Fibroblast of skin of left biceps (primary cell): ENCODE measurements at regions not wholly inside any gene's neighbourhood (a gene's known extent, or its start where the extent isn't known, plus 50 kb on each side); places are given as distances from the start of the nearest gene placed in this dataset.
"Not testable (repeated sequence)": the region's sequence is repeated elsewhere in the genome, so short reads cannot be mapped to it uniquely, and the experiment has no call there.

ENCODE experiments used
- DNase-seq, 2 experiments: peaks; one replicate each; pipeline ENCODE4 v3.0.0-alpha.2; 2013; ENCODE audit warnings: low read depth in 2 of 2

DNA sequence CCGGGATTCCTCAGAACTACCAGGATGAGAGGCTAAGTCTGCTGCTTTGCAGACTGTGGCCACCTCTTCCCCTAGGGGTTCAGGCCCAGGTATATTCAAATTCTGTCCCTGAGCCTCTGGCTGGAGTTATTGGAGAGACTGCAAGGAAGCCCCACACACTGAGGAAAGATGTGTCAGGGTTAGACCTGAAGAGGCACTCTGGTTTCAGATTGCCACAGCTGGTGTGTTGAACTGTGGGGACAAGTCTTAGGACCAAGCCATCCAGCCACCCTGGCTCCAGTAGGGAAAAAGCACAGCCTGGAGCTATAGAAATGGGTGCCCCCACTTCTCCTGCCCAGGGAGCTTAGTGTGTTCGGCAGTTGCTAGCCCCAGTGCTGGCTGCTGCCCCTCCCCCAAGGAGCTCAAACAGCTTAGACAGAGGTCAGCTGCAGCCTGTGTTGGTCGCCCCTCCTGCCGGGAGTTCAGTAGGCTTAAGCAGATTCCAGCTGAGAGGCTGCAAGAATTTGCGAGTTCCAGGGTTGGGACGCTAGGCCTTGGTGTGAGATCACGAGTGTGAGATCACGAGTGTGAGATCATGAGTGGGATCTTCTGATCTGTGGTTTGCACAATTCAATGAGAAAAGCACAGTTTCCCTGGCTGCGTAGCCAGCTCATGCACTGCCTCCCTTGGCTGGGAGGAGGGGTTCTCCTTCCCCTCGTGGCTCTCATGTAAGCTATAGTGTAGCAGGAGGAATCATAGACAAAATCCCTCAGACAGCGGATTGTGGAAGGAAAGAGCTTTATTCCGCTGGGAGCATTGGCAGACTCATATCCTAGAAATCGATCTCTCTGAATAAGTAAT, 552.1 kb upstream of the CHORDC1 start:
- no peak for DNase-seq

DNA sequence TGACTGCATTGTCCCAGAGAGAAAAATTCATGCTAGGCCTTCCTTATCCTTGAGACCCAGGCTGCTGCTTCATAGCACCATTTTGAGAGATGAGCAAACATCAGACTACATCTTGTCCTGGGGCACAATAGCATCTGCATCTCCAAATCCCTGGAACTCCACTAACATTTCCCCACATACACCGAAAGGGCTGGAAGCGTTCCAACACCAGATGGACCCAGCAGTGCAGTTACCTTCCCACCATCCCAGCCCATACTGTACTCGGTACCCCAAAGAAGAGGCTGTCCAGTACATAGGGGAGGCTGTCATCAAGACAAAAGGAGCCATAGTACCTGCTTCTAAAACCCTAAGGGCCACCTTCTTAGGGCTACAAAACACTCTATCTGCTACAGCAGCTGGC, 547.2 kb upstream of the CHORDC1 start:
- DNase-seq = no peak

DNA sequence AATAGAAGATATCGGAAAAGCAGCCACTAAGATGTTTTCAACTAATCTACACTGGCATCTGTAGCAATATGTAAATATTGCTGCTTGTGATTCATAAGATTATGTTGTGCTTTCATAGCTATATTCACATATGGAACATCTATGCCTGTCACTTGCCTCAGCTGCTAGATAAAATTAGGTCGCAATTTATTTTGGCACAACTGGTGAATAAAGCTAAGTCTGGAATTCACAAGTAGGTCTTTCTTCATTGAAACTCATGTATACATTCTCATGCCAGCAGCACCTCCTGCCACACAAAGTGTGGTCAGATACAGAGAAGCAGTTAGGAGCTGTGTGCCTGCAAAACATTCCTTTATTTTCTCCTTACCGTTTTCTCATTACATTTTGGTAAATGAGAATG, 543.3 kb upstream of the CHORDC1 start:
- no peak for DNase-seq

DNA sequence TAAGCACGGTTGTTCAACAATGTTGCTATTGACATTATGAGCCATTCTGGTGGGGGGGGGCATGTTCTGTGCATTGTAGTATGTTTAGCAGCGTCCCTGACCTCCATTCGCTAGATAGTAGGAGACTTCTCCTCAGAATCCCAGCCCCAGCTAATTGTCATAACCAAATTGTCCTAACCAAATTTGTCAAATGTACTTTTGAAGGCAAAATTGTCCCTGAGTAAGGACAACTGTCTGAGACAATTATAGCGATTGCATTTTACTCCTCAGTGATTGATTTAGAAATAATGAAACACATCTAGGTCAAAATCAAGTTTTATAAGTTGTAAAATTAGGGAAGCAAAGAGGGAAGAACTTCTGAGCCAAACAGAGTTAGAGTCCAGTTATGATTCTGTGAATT, 541.8 kb upstream of the CHORDC1 start:
- DNase-seq = no peak

DNA sequence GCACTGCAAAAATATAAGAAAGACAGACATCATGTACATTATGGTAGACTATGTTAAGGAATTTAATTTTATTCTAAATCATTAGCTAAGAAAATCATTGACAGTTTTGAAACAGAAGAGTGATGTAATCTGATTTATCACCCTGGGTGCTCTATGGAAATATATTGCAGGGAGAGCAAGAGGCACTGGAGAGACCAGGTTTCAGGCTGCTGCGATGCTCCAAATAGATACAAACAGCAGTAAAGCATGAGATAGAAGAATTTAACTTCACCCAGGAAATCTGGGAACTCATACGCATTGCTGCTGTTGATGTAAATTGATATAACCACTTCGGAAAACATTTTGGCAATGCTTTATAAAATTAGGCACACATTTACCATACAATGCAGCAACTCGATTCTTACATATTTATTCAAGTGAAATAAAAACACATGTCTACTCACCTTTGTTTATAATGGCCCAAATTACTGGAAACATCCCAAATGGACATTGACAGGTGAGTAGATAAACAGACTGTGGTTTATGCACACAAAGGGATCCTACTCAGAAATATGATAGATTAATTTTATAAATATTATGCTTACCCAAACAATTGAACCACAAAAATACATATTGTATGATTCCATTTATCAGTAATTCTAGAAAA, 535.1 kb upstream of the CHORDC1 start:
- DNase-seq = no peak

DNA sequence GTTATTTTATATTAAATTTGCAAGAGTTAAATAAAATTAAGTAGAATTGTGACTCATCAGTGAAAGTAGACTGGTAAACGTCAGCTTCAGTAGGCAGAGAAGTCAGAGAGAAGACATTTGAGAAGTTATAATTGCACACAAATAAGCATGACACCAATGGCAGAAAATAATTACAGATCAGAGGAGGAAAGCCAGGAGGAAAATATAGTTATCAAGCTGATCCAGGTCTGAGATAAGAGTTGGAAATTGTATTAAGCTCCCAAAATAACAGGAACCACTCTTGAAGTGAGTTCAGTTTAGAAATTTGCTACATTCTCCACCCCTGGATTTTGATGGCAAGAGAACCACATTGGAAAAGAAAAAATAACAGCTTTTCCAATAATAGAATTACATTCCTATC, 533.8 kb upstream of the CHORDC1 start:
- DNase-seq = no peak

DNA sequence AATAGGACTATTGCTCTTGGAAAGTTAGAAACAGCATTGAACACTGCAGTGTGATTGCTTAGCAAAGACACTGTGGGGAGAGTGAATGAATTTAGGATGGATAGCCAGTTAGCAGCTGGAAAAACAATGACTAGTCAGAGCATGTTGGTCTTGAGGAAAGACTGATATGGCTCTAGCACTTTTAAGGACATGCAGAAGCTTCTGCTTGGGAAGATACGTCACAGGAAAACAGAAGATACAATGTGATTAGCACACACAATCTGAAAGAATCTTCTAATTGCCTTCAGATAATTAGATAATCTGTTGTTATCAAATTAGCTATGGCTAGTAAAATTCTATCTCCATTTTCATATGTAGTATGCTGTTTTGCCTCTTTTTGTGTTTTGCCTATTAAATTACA, 530.7 kb upstream of the CHORDC1 start:
- no peak for DNase-seq

DNA sequence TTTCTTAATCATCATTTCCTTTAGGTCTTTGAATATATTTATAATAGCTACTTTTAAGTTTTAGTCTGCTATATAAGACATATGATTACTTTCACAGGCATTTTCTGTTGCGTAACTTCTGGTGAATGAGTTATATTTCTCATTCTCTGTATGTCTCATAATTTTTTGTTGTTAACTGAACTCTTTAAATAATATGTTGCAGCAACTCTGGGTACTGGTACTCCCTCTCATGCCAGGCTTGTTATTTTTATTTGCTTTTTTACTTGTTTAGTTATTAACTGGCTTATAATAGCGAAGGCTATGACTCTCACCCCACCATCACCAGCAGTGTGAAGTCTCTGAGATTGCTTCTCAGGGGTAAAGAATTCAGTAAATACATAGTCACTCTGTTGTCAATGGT, 524.2 kb upstream of the CHORDC1 start:
- DNase-seq = peak; percentile 23 to 40

DNA sequence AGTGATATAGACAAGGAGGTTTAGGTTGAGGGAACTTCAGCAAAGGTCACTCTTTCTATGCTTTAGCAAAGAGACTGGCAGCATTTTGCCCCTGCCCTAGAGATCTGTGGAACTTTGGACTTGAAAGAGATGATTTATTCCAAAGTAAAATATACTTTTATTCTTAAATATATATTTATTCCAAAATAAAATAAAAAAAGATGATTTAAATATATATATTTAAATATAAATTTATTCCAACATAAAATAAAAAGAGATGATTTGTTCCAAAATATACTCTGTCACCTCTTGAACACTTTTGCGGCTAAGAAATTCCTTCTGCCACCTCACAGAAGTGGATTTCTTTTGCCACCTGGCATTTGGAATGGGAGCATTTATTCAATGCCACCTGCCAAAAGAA, 521.3 kb upstream of the CHORDC1 start:
- no peak for DNase-seq

DNA sequence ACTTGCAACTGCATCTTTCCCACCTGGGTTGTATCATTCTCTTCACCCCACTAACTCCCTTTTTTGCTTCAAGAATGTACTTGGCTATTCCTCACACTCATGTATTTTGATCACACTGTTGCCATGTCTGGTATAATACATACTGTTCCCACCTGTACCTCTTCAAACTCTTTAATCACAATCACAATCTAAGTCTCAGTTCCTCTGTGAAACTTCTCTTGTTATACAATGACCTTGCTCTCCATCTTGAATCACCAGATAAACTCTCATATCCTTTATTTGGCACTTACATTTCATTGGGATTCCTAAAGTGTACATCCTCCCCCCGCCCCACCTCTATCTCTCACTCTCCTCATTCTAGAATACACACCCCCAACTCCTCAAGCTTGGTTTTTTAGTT, 516.0 kb upstream of the CHORDC1 start:
- DNase-seq = no peak

DNA sequence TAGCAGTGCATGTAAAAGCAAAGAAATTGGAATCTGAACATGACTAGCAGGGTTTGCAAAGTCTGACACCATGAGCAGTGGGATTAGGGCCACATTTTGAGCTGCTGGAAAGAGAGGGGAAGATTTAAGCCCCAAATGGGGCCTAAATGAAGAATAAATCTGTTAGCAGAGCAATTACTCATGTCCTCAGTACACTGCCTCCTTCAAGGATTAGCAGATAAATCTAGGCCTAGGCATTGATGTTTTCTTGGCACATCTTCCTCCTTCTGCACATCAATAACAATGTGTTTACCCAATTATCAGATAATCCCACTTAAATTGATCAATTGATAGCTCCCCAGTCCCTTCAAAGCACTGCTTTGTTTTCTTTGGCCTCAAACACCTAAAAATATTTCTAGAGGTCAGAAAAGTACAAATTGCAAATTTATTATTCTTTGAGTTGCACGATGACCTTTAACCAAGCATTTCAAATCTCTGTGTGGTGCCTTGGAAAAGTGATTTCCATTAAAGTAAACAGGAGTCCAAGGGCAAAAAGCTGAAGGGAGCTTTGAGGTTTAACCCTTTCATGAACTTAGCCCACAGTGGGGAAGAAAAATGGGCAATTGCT, 514.7 kb upstream of the CHORDC1 start:
- no peak for DNase-seq

DNA sequence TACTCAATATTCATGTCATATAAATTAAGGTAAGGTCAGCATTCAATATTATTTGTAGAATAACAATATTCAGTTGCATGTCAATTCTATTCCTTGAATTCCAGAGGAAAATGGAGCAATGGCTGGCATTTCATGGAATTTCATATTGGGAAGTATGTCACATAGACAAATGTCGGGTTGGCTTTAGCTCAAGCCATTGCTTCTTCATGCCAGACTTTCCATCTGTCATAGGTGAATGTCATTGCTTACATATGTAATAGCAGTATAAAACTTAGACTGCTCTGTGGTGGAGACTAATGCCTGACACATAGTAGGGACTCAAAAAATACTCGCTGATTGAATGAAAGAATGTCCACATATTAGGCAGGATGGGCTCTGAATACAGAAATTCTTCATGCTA, 509.6 kb upstream of the CHORDC1 start:
- no peak for DNase-seq

DNA sequence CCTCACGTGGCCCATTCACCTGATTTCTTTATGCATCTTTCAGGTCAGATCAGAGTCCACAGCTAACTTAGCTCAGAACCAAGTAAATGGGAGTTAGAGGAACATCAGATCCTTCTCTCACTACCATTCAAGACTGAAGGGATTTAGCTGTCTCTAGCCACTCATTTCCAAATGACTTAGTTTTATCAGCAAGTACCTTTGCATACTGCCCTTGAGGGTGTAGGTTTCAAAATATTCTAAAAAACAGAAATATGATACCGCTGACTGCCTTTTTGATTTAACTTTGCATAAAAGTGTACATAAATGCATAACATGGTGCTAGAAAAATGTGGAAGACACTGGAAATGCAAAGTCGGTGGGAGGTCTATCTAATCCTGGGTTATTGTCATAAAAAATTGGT, 500.6 kb upstream of the CHORDC1 start:
- DNase-seq = no peak

DNA sequence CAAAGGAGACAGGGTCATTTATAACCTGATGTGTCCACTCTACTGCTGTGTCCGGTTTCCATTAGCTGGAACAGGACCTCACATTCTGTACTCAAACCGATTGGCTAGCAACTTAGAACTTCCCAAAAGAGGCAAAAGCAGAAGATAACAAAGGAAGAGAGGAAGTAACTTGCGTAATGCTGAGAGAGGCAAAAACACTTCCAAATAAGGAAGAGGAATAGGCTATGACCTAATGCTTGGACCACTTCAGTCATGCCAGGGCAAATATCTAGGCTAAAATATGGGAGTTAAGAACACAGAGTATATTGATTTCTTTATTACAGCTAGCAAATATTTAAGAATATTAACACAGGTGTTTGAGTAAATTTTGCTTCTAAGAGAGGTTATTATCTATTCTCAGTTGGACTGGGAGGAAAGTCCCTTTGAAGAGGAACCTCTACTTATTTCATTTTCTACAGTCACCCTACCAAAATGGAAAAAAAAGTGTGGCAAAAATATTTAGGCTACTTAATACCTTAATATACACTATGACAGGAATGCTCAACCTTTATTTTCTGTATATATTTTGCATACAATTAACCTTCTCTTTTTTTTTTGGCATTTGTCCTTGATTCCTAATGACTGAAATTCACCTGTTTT, 499.8 kb upstream of the CHORDC1 start:
- no peak for DNase-seq

DNA sequence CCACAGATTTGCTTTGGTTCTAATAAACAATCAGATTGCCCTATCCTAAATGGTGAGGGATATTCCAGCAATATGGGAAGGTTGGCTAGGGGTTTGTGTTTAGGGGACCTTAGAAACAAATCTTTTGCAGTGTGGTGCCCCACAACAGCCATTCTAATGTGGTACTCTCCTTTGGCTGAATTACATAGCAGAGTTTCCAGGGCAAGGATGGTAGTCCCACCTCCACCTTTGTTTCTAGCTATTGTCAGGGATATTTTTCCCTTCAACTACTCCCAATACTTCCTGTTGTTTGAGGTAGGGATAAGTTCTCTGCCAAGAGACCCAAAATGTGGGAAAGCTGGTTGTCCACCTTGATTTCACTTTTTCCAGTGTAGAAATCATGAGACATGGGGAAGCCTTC, 494.7 kb upstream of the CHORDC1 start:
- no peak for DNase-seq

DNA sequence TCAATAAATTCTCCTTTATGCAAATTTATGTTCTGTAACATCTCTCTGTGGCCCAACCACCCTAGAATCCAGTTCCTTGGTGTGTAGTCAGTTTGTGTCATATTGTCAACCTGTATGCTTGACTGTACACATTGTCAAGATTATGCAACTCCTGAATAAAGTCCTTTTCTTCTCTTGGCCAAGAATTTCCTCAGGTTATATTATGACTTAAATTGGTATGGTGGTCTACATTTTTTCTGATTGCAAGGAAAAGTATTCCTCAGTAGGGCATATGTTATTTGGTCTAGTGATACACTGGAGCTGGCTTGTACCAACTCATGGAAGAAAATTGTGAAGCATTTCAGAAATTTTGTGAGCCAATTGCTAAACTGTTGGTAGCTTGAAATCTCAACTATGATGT, 482.8 kb upstream of the CHORDC1 start:
- DNase-seq = no peak

DNA sequence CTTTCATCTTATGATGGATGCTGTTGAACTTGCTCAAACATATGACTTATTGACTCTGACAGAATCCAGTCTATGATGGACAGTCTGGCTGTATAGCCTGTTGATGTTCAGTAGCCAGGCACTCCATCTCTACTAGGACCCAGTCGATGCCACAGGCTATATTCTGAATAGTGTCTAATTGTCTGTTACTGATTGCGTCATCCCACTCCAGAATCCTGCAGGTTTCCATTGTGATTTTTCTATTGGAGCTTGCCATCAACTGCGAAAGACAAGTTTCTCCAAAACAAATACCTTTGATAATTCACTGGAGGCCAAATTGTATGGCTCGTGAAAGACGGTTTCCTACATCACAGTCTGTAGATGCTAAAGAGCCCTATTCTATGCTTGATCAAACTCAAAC, 481.7 kb upstream of the CHORDC1 start:
- DNase-seq = no peak

DNA sequence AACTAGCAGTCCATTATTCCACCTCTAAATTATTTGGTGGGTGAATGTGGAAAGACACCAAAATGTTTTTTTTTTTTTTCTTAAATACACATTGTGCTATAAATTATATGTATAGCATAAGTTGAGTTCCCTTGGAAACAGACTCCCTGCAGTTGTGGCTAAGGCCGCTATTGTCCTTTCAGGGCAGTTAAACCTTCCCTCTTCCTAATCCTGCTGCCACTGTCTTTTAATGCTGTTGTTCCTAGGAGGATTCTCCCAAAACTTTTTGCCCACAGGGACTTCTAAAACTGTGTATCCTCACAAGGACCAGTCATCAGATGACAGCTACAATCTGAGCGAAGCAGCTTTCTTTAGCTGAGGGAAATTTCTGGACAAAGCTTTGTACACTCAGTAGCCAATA, 478.9 kb upstream of the CHORDC1 start:
- no peak for DNase-seq

DNA sequence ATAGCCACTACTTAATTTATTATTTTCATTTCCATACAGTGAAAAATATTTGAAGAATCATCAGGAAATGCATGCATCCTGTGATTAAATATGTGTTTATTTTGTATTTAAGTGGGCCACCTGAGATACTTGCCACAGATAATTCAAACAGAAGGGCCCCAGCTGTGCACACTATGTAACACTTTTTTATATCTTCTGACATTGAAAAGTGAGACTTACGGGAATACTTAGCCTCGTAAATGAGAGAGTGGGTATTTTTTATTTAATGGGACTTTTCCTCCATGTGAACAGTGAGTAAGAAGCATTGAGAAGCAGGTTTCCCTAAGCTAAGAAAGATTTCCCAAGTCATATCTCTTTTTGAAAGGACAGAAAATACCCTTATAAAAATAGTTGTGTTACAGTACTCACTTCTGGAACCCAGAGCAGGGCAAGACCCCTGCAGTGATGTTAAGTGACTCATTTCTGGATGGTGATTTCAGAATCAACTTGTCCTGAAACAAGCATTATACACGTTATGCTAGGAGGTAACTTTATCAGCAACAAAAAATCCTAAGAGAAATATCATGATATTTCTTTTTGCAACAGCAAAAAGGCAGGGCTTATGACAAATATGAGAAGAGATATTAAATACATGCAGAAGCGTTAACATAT, 478.1 kb upstream of the CHORDC1 start:
- DNase-seq = no peak

DNA sequence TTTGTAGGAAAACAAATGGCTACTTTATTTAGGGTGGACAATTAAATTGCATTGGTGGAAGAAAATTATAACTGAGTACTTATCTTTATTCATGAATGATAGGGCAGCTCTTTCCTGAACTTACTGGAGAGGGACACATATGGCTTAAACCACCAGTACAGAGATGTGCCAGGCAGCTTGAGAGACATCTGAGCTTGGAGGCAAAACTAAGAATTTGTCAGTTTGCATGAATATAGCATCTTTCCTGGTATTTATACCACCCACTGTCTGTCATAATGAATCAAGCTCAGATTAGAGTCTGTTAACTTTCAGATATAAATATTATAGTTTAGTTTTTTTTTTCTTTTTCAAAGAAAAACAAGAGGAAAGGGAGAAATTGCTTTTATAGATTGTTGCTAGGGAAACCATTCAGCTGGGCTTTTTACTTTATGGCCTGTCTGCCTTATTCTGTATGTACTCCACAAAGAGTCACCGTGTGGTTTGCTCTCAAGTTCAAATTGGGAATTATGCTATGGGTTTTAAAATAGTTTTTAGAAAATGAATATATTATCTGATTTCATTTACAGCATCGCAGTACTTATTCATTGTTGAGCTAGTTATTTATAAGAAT, 477.0 kb upstream of the CHORDC1 start:
- DNase-seq = no peak

DNA sequence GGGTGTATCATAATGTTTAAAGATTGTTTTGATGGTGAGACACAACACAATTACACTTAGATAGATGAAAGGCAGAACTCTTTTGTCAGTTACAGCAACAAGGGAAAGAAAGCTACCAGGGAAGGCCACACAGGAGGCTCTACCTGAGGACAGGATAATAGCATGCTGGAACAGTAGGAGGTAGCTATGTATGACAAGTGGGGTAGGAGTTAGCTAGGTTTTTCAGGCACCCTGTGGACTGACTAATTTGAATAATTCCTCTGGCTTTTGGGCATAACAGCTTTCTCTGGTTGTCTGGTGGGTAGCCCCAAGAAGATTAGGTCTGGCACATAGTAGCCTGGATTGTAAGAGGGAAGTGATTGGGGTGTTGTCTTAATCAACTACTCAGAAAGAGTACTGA, 475.4 kb upstream of the CHORDC1 start:
- no peak for DNase-seq

DNA sequence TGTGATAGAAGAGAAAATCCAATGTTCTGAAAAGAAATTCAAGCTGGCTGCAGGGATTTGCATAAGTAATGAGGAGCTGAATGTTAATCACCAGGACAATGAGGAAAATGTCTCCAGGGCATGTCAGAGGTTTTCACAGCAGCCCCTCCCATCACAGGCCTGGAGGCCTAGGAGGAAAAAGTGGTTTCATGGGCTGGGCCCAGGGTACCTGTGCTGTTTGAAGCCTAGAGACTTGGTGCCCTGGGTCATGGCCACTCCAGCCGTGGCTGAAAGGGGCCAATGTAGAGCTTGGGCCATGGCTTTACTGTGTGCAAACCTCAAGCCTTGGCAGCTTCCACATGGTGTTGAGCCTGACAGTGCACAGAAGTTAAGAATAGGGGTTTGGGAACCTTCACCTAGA, 452.6 kb upstream of the CHORDC1 start:
- not testable (repeated sequence) for DNase-seq
